Hepatocyte (in vitro differentiated cells): ENCODE measurements at regions not wholly inside any gene's neighbourhood (a gene's known extent, or its start where the extent isn't known, plus 50 kb on each side); places are given as distances from the start of the nearest gene placed in this dataset.

ENCODE experiments used
- EZH2 ChIP-seq: fragments of 200-600 bp; sonication (generic); IDR thresholded peaks from 2 replicates; pipeline ENCODE4 v1.6.1; 2016; ENCODE audit warnings: antibody characterized with exemption, mild to moderate bottlenecking, borderline replicate concordance
- EZH2phosphoT487 ChIP-seq: fragments of 200-600 bp; sonication (generic); IDR thresholded peaks from one replicate; pipeline ENCODE4 v1.6.1; 2018; ENCODE audit warnings: antibody characterized with exemption, mild to moderate bottlenecking, low read depth, moderate library complexity; ENCODE audit not compliant: unreplicated experiment, severe bottlenecking
- TF ChIP-seq, protein P1 (sequence below): fragments of 200-600 bp; sonication (generic); IDR thresholded peaks from 2 replicates; pipeline ENCODE4 v1.5.1; 2016; ENCODE audit warnings: antibody characterized with exemption, mild to moderate bottlenecking; ENCODE audit not compliant: poor library complexity

DNA sequence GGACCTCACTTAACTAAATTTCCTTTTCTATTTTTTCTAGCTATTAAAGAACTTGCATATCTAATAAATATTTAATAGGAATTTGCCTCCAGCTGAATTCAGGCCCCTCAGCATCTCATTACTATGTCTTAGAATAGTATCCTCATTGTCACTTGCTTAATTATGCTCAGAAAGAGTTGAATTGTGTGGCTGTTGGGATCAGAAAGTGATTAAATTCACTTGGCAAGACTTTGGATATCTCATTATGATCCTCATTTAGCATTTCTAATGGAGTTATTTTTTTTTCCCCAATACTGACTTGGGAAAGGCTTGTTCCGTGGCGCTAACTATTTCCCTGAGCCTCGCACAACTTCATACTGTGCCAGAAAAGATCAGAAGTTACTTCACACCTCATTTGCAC lies 158.8 kb downstream of the IDS start:
- TF ChIP-seq, protein P1, sequence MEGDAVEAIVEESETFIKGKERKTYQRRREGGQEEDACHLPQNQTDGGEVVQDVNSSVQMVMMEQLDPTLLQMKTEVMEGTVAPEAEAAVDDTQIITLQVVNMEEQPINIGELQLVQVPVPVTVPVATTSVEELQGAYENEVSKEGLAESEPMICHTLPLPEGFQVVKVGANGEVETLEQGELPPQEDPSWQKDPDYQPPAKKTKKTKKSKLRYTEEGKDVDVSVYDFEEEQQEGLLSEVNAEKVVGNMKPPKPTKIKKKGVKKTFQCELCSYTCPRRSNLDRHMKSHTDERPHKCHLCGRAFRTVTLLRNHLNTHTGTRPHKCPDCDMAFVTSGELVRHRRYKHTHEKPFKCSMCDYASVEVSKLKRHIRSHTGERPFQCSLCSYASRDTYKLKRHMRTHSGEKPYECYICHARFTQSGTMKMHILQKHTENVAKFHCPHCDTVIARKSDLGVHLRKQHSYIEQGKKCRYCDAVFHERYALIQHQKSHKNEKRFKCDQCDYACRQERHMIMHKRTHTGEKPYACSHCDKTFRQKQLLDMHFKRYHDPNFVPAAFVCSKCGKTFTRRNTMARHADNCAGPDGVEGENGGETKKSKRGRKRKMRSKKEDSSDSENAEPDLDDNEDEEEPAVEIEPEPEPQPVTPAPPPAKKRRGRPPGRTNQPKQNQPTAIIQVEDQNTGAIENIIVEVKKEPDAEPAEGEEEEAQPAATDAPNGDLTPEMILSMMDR, result no peak
- no peak for TF ChIP-seq EZH2phosphoT487
- no peak for TF ChIP-seq EZH2
